ENCODE measurements at regions not wholly inside any gene's neighbourhood (a gene's known extent, or its start where the extent isn't known, plus 50 kb on each side); places are given as distances from the start of the nearest gene placed in this dataset.

DNA sequence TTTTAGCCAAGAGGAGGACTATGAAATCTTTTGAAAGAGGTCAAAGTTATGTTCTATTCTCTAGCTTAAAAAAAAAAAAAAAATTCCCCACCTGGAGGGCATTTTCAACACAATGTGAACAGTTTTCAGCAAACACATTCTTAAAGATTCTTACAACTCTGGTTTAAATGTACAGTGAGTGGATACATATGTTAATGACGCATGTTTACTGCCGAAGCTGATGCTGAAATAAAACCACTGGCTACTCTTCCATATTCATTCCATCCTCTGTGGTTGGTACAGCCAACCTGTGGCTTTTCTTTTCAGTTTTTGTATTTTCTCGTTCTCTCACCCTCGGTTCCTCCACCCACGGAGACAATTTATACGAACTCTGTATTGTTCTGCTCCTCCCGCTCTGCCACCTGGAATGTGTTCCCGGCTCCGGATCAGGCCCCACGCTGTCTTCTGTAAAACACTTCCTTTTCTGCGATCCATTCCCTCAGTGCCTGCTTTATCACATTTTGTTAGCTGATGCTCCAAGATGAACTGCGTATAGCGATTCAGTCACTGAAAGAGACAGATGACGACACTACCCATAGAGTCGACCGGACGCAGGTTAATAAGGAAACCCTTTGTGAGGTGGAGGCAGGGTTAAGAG is 466.4 kb upstream of the ARGLU1 start:
- Histone ChIP-seq H3K27ac (ENCODE audit: low read depth, low read length) (no peak overlapping the region), H3K9me3 (ENCODE audit: control insufficient read depth, low read length) (no peaks in the 10 kb centered on the region), H3K4me3 (ENCODE audit: low read length) (no peak overlapping the region), H3K27me3 (ENCODE audit: control insufficient read depth, insufficient read depth, low read length, poor library complexity, severe bottlenecking) (no peaks in the 10 kb centered on the region), H3K9ac (ENCODE audit: extremely low read depth, low read length, poor library complexity, severe bottlenecking) (no peak overlapping the region), H3K36me3 (ENCODE audit: control insufficient read depth, insufficient read depth, low read length) (no peaks in the 10 kb centered on the region), H3K4me1 (ENCODE audit: control insufficient read depth, insufficient read depth, low read length) (no peaks in the 10 kb centered on the region)
- Mint-ChIP-seq H3K4me3 (no peak overlapping the region), H3K36me3 (ENCODE audit: low read depth) (no peaks in the 10 kb centered on the region), H3K4me1 (no peaks in the 10 kb centered on the region), H3K27ac (no peak overlapping the region), H3K27me3 (ENCODE audit: insufficient read depth) (no peaks in the 10 kb centered on the region), H3K9me3 (no peaks in the 10 kb centered on the region)
- no peak for TF ChIP-seq CTCF (conservative IDR thresholded peaks at IDR 0.05)
- WGBS, 2 experiments (ENCODE audit: insufficient coverage in 1 of 2, insufficient read length in 1 of 2): 87 to 89% methylated on average over 14 to 17 of the region's 17 CpGs
- DNase-seq: no peak

GRCh38 chr13:107031716-107032115 is 463.8 kb upstream of the ARGLU1 start:
- H3K9me3 ChIP-seq (ENCODE audit: control insufficient read depth, low read length): no peaks in the 10 kb centered on the region
- WGBS, 2 experiments (ENCODE audit: insufficient coverage in 1 of 2, insufficient read length in 1 of 2): 83 to 100% methylated on average over 2 of the region's 2 CpGs
- H3K36me3 Mint-ChIP-seq (ENCODE audit: low read depth): no peaks in the 10 kb centered on the region
- H3K4me1 ChIP-seq (ENCODE audit: control insufficient read depth, insufficient read depth, low read length): no peaks in the 10 kb centered on the region
- no peak overlapping the region for H3K9ac ChIP-seq (ENCODE audit: extremely low read depth, low read length, poor library complexity, severe bottlenecking)
- H3K4me3 Mint-ChIP-seq: no peak overlapping the region
- no peak overlapping the region for H3K27ac ChIP-seq (ENCODE audit: low read depth, low read length)
- H3K9me3 Mint-ChIP-seq: no peaks in the 10 kb centered on the region
- no peak for DNase-seq
- H3K27me3 ChIP-seq (ENCODE audit: control insufficient read depth, insufficient read depth, low read length, poor library complexity, severe bottlenecking): no peaks in the 10 kb centered on the region
- peaks cover 2% of the 10 kb centered on the region for H3K4me1 Mint-ChIP-seq
- H3K27me3 Mint-ChIP-seq (ENCODE audit: insufficient read depth): no peaks in the 10 kb centered on the region
- no peak overlapping the region for H3K27ac Mint-ChIP-seq
- H3K4me3 ChIP-seq (ENCODE audit: low read length): no peak overlapping the region
- TF ChIP-seq CTCF (conservative IDR thresholded peaks at IDR 0.05): no peak
- H3K36me3 ChIP-seq (ENCODE audit: control insufficient read depth, insufficient read depth, low read length): no peaks in the 10 kb centered on the region

DNA sequence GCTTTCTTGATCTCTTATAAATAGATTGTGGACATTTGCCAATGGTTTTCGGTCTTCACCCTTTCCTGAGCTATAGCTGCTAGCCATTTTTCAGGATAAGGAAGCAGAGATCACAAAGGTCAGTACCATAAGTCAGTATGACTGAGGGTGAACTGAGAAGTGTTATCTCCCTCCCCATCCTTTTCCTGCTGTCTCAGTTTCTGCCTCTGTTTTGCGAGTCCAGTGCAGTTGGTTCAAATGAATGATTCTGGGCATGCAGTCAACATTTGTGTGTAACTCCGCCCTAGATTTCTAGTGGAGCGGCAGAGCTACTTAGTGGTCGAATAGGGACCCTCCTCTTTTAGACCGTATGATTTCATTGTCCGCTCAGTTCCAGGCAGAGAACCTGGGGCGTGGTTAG is 460.8 kb upstream of the ARGLU1 start:
- no peak overlapping the region for H3K4me3 ChIP-seq (ENCODE audit: low read length)
- Mint-ChIP-seq H3K4me3 (no peak overlapping the region), H3K27ac (no peak overlapping the region), H3K36me3 (ENCODE audit: low read depth) (no peaks in the 10 kb centered on the region), H3K4me1 (peaks cover 6% of the 10 kb centered on the region), H3K9me3 (no peaks in the 10 kb centered on the region), H3K27me3 (ENCODE audit: insufficient read depth) (no peaks in the 10 kb centered on the region)
- TF ChIP-seq CTCF (conservative IDR thresholded peaks at IDR 0.05): no peak
- no peaks in the 10 kb centered on the region for H3K4me1 ChIP-seq (ENCODE audit: control insufficient read depth, insufficient read depth, low read length)
- no peaks in the 10 kb centered on the region for H3K9me3 ChIP-seq (ENCODE audit: control insufficient read depth, low read length)
- H3K27ac ChIP-seq (ENCODE audit: low read depth, low read length): no peak overlapping the region
- no peak for DNase-seq
- H3K27me3 ChIP-seq (ENCODE audit: control insufficient read depth, insufficient read depth, low read length, poor library complexity, severe bottlenecking): no peaks in the 10 kb centered on the region
- H3K36me3 ChIP-seq (ENCODE audit: control insufficient read depth, insufficient read depth, low read length): no peaks in the 10 kb centered on the region
- 92 to 94% methylated on average over 8 of the region's 8 CpGs for WGBS, 2 experiments (ENCODE audit: insufficient coverage in 1 of 2, insufficient read length in 1 of 2)
- H3K9ac ChIP-seq (ENCODE audit: extremely low read depth, low read length, poor library complexity, severe bottlenecking): no peak overlapping the region
